GM12873 (cell line): ENCODE measurements at regions not wholly inside any gene's neighbourhood (a gene's known extent, or its start where the extent isn't known, plus 50 kb on each side); places are given as distances from the start of the nearest gene placed in this dataset.

Experiments used
- TF ChIP-seq, protein P1 (sequence below): IDR thresholded peaks from 2 replicates; pipeline ENCODE4 v1.5.1; 2012; ENCODE audit warnings: low read depth, mild to moderate bottlenecking, moderate library complexity, low read length, control low read depth; ENCODE audit not compliant: insufficient read depth; ENCODE audit errors: missing control alignments

DNA sequence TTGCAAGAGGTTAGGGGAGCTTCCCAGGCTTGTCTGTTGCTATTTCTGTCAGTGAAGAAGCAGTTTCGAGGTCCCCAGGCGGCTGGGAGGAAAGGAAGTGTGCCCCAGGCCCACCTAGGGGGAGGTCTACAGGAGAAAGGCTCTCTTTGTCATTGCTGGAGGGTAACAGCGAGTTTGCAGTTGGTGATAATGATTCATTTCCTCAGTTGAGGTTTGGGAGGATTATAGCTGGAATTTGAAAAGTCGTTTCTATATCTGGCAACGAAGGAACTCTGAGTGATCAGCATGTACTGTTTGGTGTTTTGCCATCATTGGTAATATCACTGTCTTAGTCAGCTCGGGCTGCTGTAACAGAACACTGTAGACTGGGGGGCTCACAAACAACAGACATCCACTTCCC lies 65.5 kb upstream of the UBE3A start:
- TF ChIP-seq, protein P1, sequence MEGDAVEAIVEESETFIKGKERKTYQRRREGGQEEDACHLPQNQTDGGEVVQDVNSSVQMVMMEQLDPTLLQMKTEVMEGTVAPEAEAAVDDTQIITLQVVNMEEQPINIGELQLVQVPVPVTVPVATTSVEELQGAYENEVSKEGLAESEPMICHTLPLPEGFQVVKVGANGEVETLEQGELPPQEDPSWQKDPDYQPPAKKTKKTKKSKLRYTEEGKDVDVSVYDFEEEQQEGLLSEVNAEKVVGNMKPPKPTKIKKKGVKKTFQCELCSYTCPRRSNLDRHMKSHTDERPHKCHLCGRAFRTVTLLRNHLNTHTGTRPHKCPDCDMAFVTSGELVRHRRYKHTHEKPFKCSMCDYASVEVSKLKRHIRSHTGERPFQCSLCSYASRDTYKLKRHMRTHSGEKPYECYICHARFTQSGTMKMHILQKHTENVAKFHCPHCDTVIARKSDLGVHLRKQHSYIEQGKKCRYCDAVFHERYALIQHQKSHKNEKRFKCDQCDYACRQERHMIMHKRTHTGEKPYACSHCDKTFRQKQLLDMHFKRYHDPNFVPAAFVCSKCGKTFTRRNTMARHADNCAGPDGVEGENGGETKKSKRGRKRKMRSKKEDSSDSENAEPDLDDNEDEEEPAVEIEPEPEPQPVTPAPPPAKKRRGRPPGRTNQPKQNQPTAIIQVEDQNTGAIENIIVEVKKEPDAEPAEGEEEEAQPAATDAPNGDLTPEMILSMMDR, result no peak

- TF ChIP-seq, protein P1, result peak; percentile 42
Observed at GRCh38 chr15:25501828-25502446, 63.1 kb upstream of the UBE3A start.

- TF ChIP-seq, protein P1, result no peak
Observed at GRCh38 chr15:25498835-25499234, 60.0 kb upstream of the UBE3A start.

DNA sequence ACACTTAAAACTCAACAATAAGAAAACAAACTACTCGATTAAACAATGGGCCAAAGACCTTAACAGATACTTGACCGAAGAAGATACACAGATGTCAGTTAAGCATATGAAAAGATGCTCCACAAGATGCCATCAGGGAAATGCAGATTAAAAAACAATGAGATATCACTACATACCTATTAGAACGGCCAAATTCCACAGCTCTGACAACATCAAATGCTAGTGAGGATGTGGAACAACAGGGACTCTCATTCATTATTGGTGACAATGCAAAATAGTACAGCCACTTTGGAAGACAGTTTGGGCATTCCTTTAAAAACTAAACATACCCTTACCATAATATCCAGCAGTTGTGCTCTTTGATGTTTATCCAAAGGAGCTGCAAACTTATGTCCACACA lies 59.1 kb upstream of the UBE3A start:
- TF ChIP-seq, protein P1, result no peak

- TF ChIP-seq, protein P1, result no peak
Observed at GRCh38 chr15:25493823-25494526, 55.2 kb upstream of the UBE3A start.

DNA sequence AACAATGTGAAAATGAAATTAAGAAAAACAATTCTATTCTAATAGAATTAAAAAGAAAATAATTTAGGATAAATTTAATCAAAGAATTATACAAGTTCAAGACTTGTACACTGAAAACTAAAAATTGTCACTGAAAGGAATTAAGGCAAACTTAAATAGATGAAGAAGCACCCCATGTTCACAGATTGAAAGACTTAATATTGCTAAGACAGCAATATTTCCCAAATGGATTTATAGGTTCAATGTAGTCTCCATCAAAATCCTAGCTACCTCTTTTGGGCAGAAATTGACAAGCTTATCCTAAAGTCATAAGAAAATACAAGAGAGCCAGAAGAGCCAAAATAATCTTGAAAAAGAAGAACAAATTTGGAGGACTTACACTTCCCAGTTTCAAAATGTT lies 53.5 kb upstream of the UBE3A start:
- TF ChIP-seq, protein P1, result no peak
